ENCODE measurements at regions not wholly inside any gene's neighbourhood (a gene's known extent, or its start where the extent isn't known, plus 50 kb on each side); places are given as distances from the start of the nearest gene placed in this dataset.

DNA sequence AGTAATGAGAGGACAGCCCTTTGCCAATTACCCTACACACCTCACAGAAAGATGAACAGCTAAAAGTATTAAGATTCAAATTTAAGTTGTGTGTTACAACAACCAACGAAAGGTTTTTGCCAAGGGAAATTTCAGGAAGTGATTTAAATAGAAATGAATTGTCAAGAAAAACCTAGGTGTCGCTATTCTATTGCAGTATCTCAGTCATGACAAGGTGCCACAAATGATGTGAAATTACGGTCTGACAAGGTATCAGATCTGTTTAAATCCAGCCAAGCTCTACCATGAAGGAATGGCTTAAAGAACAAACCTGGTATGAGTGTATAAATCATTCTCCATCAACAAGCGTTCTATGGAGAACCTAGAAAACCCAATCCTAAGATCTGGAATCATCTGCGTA, 189.7 kb downstream of the ATPSCKMT start:
- H3K36me3 ChIP-seq (ENCODE audit: control insufficient read depth in 4 of 4, insufficient read depth in 4 of 4, low read length in 4 of 4) = no peaks in the 10 kb centered on the region
- no peak overlapping the region for H3K4me3 ChIP-seq
- H3K9ac ChIP-seq (ENCODE audit: insufficient read depth in 1 of 2, low read length in 2 of 2) = no peak overlapping the region
- DNase-seq = no peak
- no peak overlapping the region for H3K27ac ChIP-seq (ENCODE audit: low read depth in 1 of 2, low read length in 1 of 2)
- H3K9me3 ChIP-seq (ENCODE audit: control insufficient read depth in 4 of 4, insufficient read depth in 3 of 4, low read length in 3 of 4) = peaks cover 0 to 3% (median 0%) of the 10 kb centered on the region in 4 donors
- WGBS, 2 donors = 88 to 92% methylated on average over 5 of the region's 5 CpGs
- no peaks in the 10 kb centered on the region for H3K27me3 ChIP-seq (ENCODE audit: control insufficient read depth in 3 of 3, insufficient read depth in 3 of 3, low read length in 2 of 3)
- no peak for ATAC-seq (ENCODE audit: insufficient read depth, low FRiP score)
- TF ChIP-seq, protein P1, sequence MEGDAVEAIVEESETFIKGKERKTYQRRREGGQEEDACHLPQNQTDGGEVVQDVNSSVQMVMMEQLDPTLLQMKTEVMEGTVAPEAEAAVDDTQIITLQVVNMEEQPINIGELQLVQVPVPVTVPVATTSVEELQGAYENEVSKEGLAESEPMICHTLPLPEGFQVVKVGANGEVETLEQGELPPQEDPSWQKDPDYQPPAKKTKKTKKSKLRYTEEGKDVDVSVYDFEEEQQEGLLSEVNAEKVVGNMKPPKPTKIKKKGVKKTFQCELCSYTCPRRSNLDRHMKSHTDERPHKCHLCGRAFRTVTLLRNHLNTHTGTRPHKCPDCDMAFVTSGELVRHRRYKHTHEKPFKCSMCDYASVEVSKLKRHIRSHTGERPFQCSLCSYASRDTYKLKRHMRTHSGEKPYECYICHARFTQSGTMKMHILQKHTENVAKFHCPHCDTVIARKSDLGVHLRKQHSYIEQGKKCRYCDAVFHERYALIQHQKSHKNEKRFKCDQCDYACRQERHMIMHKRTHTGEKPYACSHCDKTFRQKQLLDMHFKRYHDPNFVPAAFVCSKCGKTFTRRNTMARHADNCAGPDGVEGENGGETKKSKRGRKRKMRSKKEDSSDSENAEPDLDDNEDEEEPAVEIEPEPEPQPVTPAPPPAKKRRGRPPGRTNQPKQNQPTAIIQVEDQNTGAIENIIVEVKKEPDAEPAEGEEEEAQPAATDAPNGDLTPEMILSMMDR (IDR thresholded peaks at IDR 0.05; ENCODE audit: control extremely low read depth, extremely low read depth) = no peak
- H3K4me1 ChIP-seq (ENCODE audit: control insufficient read depth in 5 of 5, insufficient read depth in 5 of 5, low read length in 5 of 5) = peaks cover 0 to 5% (median 0%) of the 10 kb centered on the region in 5 donors

DNA sequence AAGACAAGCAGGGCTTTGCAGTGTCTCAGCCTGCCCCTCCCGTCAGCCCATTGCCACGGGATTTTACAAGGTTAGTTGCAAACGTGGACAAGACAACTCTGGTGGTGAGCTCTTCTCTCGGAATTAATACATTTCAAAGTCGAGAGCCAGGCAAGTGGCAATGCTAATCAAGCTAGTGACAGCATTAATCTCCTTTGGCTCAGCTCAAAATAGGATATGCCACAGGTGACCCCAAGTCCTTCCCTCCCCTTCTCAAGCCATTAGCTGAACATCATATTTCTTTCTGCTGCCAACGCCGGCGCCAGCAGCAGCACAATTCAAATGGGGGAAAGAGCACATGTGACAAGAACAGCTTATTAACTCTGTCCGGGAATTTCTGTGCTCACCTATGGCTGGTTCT, 190.1 kb downstream of the ATPSCKMT start:
- TF ChIP-seq, protein P1 (IDR thresholded peaks at IDR 0.05; ENCODE audit: control extremely low read depth, extremely low read depth) = no peak
- H3K27ac ChIP-seq (ENCODE audit: low read depth in 1 of 2, low read length in 1 of 2) = no peak overlapping the region
- H3K4me3 ChIP-seq = no peak overlapping the region
- peaks cover 0 to under 1% (median 0%) of the 10 kb centered on the region in 5 donors for H3K4me1 ChIP-seq (ENCODE audit: control insufficient read depth in 5 of 5, insufficient read depth in 5 of 5, low read length in 5 of 5)
- ATAC-seq (ENCODE audit: insufficient read depth, low FRiP score) (no peak), DNase-seq (no peak)
- H3K36me3 ChIP-seq (ENCODE audit: control insufficient read depth in 4 of 4, insufficient read depth in 4 of 4, low read length in 4 of 4) = no peaks in the 10 kb centered on the region
- H3K9ac ChIP-seq (ENCODE audit: insufficient read depth in 1 of 2, low read length in 2 of 2) = no peak overlapping the region
- H3K9me3 ChIP-seq (ENCODE audit: control insufficient read depth in 4 of 4, insufficient read depth in 3 of 4, low read length in 3 of 4) = peaks cover 0 to 3% (median 0%) of the 10 kb centered on the region in 4 donors
- WGBS, 2 donors = 71 to 82% methylated on average over 9 of the region's 9 CpGs
- no peaks in the 10 kb centered on the region for H3K27me3 ChIP-seq (ENCODE audit: control insufficient read depth in 3 of 3, insufficient read depth in 3 of 3, low read length in 2 of 3)

DNA sequence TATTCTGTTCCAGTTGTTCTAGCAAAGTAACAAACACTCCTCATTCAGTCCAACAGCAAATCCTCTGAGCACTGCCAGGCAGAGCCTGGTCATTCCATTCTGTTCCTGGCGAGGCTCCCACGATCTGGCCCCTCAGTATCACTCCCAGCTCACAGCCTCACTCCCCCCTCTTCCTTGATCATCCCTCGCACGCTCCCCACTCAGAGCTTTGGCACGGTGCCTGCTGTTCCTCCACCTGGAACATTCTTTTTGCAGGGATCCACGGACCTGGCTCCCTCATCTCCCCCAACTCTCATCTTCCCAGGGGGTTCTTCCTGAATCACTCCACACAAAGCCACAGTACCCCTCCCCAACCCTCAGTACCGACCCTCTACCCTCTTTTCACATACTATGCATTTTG, 192.3 kb downstream of the ATPSCKMT start:
- TF ChIP-seq, protein P1 (IDR thresholded peaks at IDR 0.05; ENCODE audit: control extremely low read depth, extremely low read depth) = no peak
- no peak overlapping the region for H3K27ac ChIP-seq (ENCODE audit: low read depth in 1 of 2, low read length in 1 of 2)
- peaks cover 0 to 4% (median 2%) of the 10 kb centered on the region in 4 donors for H3K9me3 ChIP-seq (ENCODE audit: control insufficient read depth in 4 of 4, insufficient read depth in 3 of 4, low read length in 3 of 4)
- 62 to 71% methylated on average over 7 of the region's 7 CpGs for WGBS, 2 donors
- H3K4me3 ChIP-seq = no peak overlapping the region
- no peaks in the 10 kb centered on the region for H3K36me3 ChIP-seq (ENCODE audit: control insufficient read depth in 4 of 4, insufficient read depth in 4 of 4, low read length in 4 of 4)
- DNase-seq (no peak), ATAC-seq (ENCODE audit: insufficient read depth, low FRiP score) (no peak)
- H3K4me1 ChIP-seq (ENCODE audit: control insufficient read depth in 5 of 5, insufficient read depth in 5 of 5, low read length in 5 of 5) = no peaks in the 10 kb centered on the region
- no peak overlapping the region for H3K9ac ChIP-seq (ENCODE audit: insufficient read depth in 1 of 2, low read length in 2 of 2)
- no peaks in the 10 kb centered on the region for H3K27me3 ChIP-seq (ENCODE audit: control insufficient read depth in 3 of 3, insufficient read depth in 3 of 3, low read length in 2 of 3)

DNA sequence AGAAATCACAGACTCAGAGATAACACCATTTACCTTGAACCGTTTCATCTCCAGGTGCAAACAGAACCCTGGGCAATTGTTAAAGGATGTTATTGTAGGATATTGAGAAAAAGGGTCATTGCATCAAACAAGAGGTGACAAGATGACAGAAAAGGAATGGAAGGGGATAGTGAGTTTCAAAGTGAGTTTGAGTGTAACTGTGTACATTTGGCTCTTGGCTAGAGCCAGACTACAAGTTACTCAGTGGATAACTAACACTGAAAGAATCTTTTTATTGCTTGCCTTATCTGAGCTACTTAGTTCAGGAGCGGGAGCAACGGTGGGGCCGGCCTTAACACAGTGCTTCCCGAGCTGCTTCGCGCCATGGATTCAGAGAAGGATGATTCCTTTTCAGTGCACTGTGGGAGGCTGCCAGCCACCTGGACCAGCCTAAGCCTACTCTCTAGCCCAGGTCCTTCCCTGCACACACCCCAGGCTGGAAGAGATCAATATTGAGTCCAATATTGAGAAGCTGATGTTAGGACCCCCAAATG, 193.4 kb downstream of the ATPSCKMT start:
- TF ChIP-seq, protein P1 (IDR thresholded peaks at IDR 0.05; ENCODE audit: control extremely low read depth, extremely low read depth) = no peak
- DNase-seq = no peak
- Histone ChIP-seq H3K9me3 (ENCODE audit: control insufficient read depth in 4 of 4, insufficient read depth in 3 of 4, low read length in 3 of 4) (peaks cover 0 to 10% (median 8%) of the 10 kb centered on the region in 4 donors), H3K4me3 (no peak overlapping the region), H3K27ac (ENCODE audit: low read depth in 1 of 2, low read length in 1 of 2) (no peak overlapping the region), H3K27me3 (ENCODE audit: control insufficient read depth in 3 of 3, insufficient read depth in 3 of 3, low read length in 2 of 3) (no peaks in the 10 kb centered on the region), H3K36me3 (ENCODE audit: control insufficient read depth in 4 of 4, insufficient read depth in 4 of 4, low read length in 4 of 4) (no peaks in the 10 kb centered on the region), H3K9ac (ENCODE audit: insufficient read depth in 1 of 2, low read length in 2 of 2) (no peak overlapping the region), H3K4me1 (ENCODE audit: control insufficient read depth in 5 of 5, insufficient read depth in 5 of 5, low read length in 5 of 5) (no peaks in the 10 kb centered on the region)
- ATAC-seq (ENCODE audit: insufficient read depth, low FRiP score) = no peak
- WGBS, 2 donors = 55 to 69% methylated on average over 7 of the region's 7 CpGs
